ENCODE measurements at regions not wholly inside any gene's neighbourhood (a gene's known extent, or its start where the extent isn't known, plus 50 kb on each side); places are given as distances from the start of the nearest gene placed in this dataset.

DNA sequence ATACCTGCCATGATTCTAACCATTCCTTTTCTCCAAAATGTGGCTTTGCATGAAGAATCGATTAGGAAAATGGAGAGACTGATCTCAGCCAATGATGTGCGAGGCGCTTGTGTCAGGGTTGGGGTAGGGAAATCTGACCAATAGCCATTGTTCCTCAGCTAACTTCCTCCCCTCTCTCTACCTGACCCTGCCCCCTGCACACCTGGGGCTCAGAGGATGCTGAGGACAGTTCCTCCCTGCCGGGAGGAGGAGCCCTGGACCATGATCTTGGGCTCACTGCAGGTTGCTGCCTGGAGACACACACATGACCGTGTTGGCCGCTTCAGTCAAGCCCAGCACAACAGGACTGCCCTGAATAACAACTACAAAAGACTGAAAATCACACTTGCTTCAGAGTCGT lies 119.8 kb upstream of the SFSWAP start:
- TF ChIP-seq CTCF (conservative IDR thresholded peaks at IDR 0.05) (no peak), ZFX (IDR thresholded peaks at IDR 0.05) (no peak)
